ENCODE measurements at regions not wholly inside any gene's neighbourhood (a gene's known extent, or its start where the extent isn't known, plus 50 kb on each side); places are given as distances from the start of the nearest gene placed in this dataset.

- H3K79me2 ChIP-seq (ENCODE audit: control insufficient read depth, insufficient read depth, low read length, unreplicated experiment): no peaks in the 10 kb centered on the region
- H3K4me3 ChIP-seq (ENCODE audit: low read depth, low read length): no peak overlapping the region
- no peaks in the 10 kb centered on the region for H3K27me3 ChIP-seq (ENCODE audit: insufficient read depth, low read length)
- H3K36me3 ChIP-seq (ENCODE audit: insufficient read depth, low read length): no peaks in the 10 kb centered on the region
- no peaks in the 10 kb centered on the region for H3K4me1 ChIP-seq (ENCODE audit: control insufficient read depth, insufficient read depth, low read length, unreplicated experiment)
- no peak overlapping the region for H2AFZ ChIP-seq (ENCODE audit: low read length, unreplicated experiment)
- no peak overlapping the region for H3K27ac ChIP-seq (ENCODE audit: low read depth, low read length)
These were observed 108.3 kb upstream of the SLC34A2 start for GRCh38 chr4:25547343-25547742.

GRCh38 chr4:25549413-25549812, 106.2 kb upstream of the SLC34A2 start:
- Histone ChIP-seq H2AFZ (ENCODE audit: low read length, unreplicated experiment) (no peak overlapping the region), H3K27me3 (ENCODE audit: insufficient read depth, low read length) (no peaks in the 10 kb centered on the region), H3K27ac (ENCODE audit: low read depth, low read length) (no peak overlapping the region), H3K36me3 (ENCODE audit: insufficient read depth, low read length) (no peaks in the 10 kb centered on the region), H3K79me2 (ENCODE audit: control insufficient read depth, insufficient read depth, low read length, unreplicated experiment) (no peaks in the 10 kb centered on the region), H3K4me3 (ENCODE audit: low read depth, low read length) (no peak overlapping the region), H3K4me1 (ENCODE audit: control insufficient read depth, insufficient read depth, low read length, unreplicated experiment) (peaks cover 3% of the 10 kb centered on the region)

GRCh38 chr4:25550376-25551030, 105.1 kb upstream of the SLC34A2 start:
- peaks cover 3% of the 10 kb centered on the region for H3K4me1 ChIP-seq (ENCODE audit: control insufficient read depth, insufficient read depth, low read length, unreplicated experiment)
- no peak overlapping the region for H2AFZ ChIP-seq (ENCODE audit: low read length, unreplicated experiment)
- H3K27me3 ChIP-seq (ENCODE audit: insufficient read depth, low read length): 0 out of 2 replicates have a peak, but pooled peaks cover 2% of the 10 kb centered on the region
- H3K4me3 ChIP-seq (ENCODE audit: low read depth, low read length): no peak overlapping the region
- H3K79me2 ChIP-seq (ENCODE audit: control insufficient read depth, insufficient read depth, low read length, unreplicated experiment): no peaks in the 10 kb centered on the region
- H3K27ac ChIP-seq (ENCODE audit: low read depth, low read length): no peak overlapping the region
- H3K36me3 ChIP-seq (ENCODE audit: insufficient read depth, low read length): no peaks in the 10 kb centered on the region

- Histone ChIP-seq H3K36me3 (ENCODE audit: insufficient read depth, low read length) (no peaks in the 10 kb centered on the region), H3K27ac (ENCODE audit: low read depth, low read length) (no peak overlapping the region), H3K79me2 (ENCODE audit: control insufficient read depth, insufficient read depth, low read length, unreplicated experiment) (no peaks in the 10 kb centered on the region), H3K4me1 (ENCODE audit: control insufficient read depth, insufficient read depth, low read length, unreplicated experiment) (peaks cover 3% of the 10 kb centered on the region), H3K27me3 (ENCODE audit: insufficient read depth, low read length) (0 out of 2 replicates have a peak, but pooled peaks cover 3% of the 10 kb centered on the region), H2AFZ (ENCODE audit: low read length, unreplicated experiment) (no peak overlapping the region), H3K4me3 (ENCODE audit: low read depth, low read length) (no peak overlapping the region)
These were observed 104.0 kb upstream of the SLC34A2 start for GRCh38 chr4:25551605-25552004.

- H2AFZ ChIP-seq (ENCODE audit: low read length, unreplicated experiment): peak overlapping the region; percentile 53
- H3K4me3 ChIP-seq (ENCODE audit: low read depth, low read length): no peak overlapping the region
These were observed 102.9 kb upstream of the SLC34A2 start for GRCh38 chr4:25552580-25553271.

GRCh38 chr4:25559508-25559907, 96.1 kb upstream of the SLC34A2 start:
- H3K36me3 ChIP-seq (ENCODE audit: insufficient read depth, low read length): no peaks in the 10 kb centered on the region
- no peaks in the 10 kb centered on the region for H3K4me1 ChIP-seq (ENCODE audit: control insufficient read depth, insufficient read depth, low read length, unreplicated experiment)
- no peaks in the 10 kb centered on the region for H3K79me2 ChIP-seq (ENCODE audit: control insufficient read depth, insufficient read depth, low read length, unreplicated experiment)
- no peak overlapping the region for H2AFZ ChIP-seq (ENCODE audit: low read length, unreplicated experiment)
- 0 out of 2 replicates have a peak, but pooled peaks cover 3% of the 10 kb centered on the region for H3K27me3 ChIP-seq (ENCODE audit: insufficient read depth, low read length)
- H3K4me3 ChIP-seq (ENCODE audit: low read depth, low read length): no peak overlapping the region
- no peak overlapping the region for H3K27ac ChIP-seq (ENCODE audit: low read depth, low read length)

More at GRCh38 chr4:25552580-25553271, 102.9 kb upstream of the SLC34A2 start:
- Histone ChIP-seq H3K79me2 (ENCODE audit: control insufficient read depth, insufficient read depth, low read length, unreplicated experiment) (no peaks in the 10 kb centered on the region), H3K27ac (ENCODE audit: low read depth, low read length) (no peak overlapping the region), H3K36me3 (ENCODE audit: insufficient read depth, low read length) (no peaks in the 10 kb centered on the region), H3K27me3 (ENCODE audit: insufficient read depth, low read length) (0 out of 2 replicates have a peak, but pooled peaks cover 3% of the 10 kb centered on the region), H3K4me1 (ENCODE audit: control insufficient read depth, insufficient read depth, low read length, unreplicated experiment) (peaks cover 3% of the 10 kb centered on the region)

GRCh38 chr4:25560605-25561004, 95.0 kb upstream of the SLC34A2 start:
- H3K79me2 ChIP-seq (ENCODE audit: control insufficient read depth, insufficient read depth, low read length, unreplicated experiment): no peaks in the 10 kb centered on the region
- no peaks in the 10 kb centered on the region for H3K27me3 ChIP-seq (ENCODE audit: insufficient read depth, low read length)
- H3K27ac ChIP-seq (ENCODE audit: low read depth, low read length): no peak overlapping the region
- no peak overlapping the region for H2AFZ ChIP-seq (ENCODE audit: low read length, unreplicated experiment)
- no peaks in the 10 kb centered on the region for H3K4me1 ChIP-seq (ENCODE audit: control insufficient read depth, insufficient read depth, low read length, unreplicated experiment)
- H3K4me3 ChIP-seq (ENCODE audit: low read depth, low read length): no peak overlapping the region
- H3K36me3 ChIP-seq (ENCODE audit: insufficient read depth, low read length): no peaks in the 10 kb centered on the region

- H3K27me3 ChIP-seq (ENCODE audit: insufficient read depth, low read length): no peaks in the 10 kb centered on the region
- H3K36me3 ChIP-seq (ENCODE audit: insufficient read depth, low read length): no peaks in the 10 kb centered on the region
- H2AFZ ChIP-seq (ENCODE audit: low read length, unreplicated experiment): no peak overlapping the region
- peaks cover under 1% of the 10 kb centered on the region for H3K4me1 ChIP-seq (ENCODE audit: control insufficient read depth, insufficient read depth, low read length, unreplicated experiment)
- H3K79me2 ChIP-seq (ENCODE audit: control insufficient read depth, insufficient read depth, low read length, unreplicated experiment): no peaks in the 10 kb centered on the region
- H3K27ac ChIP-seq (ENCODE audit: low read depth, low read length): no peak overlapping the region
- no peak overlapping the region for H3K4me3 ChIP-seq (ENCODE audit: low read depth, low read length)
These were observed 92.5 kb upstream of the SLC34A2 start for GRCh38 chr4:25563071-25563564.

GRCh38 chr4:25564836-25565235, 90.8 kb upstream of the SLC34A2 start:
- Histone ChIP-seq H3K27me3 (ENCODE audit: insufficient read depth, low read length) (no peaks in the 10 kb centered on the region), H3K4me1 (ENCODE audit: control insufficient read depth, insufficient read depth, low read length, unreplicated experiment) (peaks cover 8% of the 10 kb centered on the region), H3K4me3 (ENCODE audit: low read depth, low read length) (no peak overlapping the region), H2AFZ (ENCODE audit: low read length, unreplicated experiment) (no peak overlapping the region), H3K79me2 (ENCODE audit: control insufficient read depth, insufficient read depth, low read length, unreplicated experiment) (no peaks in the 10 kb centered on the region), H3K36me3 (ENCODE audit: insufficient read depth, low read length) (no peaks in the 10 kb centered on the region), H3K27ac (ENCODE audit: low read depth, low read length) (no peak overlapping the region)

GRCh38 chr4:25567253-25567652, 88.4 kb upstream of the SLC34A2 start:
- Histone ChIP-seq H3K79me2 (ENCODE audit: control insufficient read depth, insufficient read depth, low read length, unreplicated experiment) (no peaks in the 10 kb centered on the region), H3K27me3 (ENCODE audit: insufficient read depth, low read length) (no peaks in the 10 kb centered on the region), H3K4me3 (ENCODE audit: low read depth, low read length) (no peak overlapping the region), H2AFZ (ENCODE audit: low read length, unreplicated experiment) (no peak overlapping the region), H3K4me1 (ENCODE audit: control insufficient read depth, insufficient read depth, low read length, unreplicated experiment) (peaks cover 8% of the 10 kb centered on the region), H3K27ac (ENCODE audit: low read depth, low read length) (no peak overlapping the region), H3K36me3 (ENCODE audit: insufficient read depth, low read length) (no peaks in the 10 kb centered on the region)

GRCh38 chr4:25569716-25570115, 85.9 kb upstream of the SLC34A2 start:
- H3K4me3 ChIP-seq (ENCODE audit: low read depth, low read length): no peak overlapping the region
- H3K79me2 ChIP-seq (ENCODE audit: control insufficient read depth, insufficient read depth, low read length, unreplicated experiment): no peaks in the 10 kb centered on the region
- no peaks in the 10 kb centered on the region for H3K27me3 ChIP-seq (ENCODE audit: insufficient read depth, low read length)
- no peak overlapping the region for H2AFZ ChIP-seq (ENCODE audit: low read length, unreplicated experiment)
- no peak overlapping the region for H3K27ac ChIP-seq (ENCODE audit: low read depth, low read length)
- H3K4me1 ChIP-seq (ENCODE audit: control insufficient read depth, insufficient read depth, low read length, unreplicated experiment): peaks cover 8% of the 10 kb centered on the region
- H3K36me3 ChIP-seq (ENCODE audit: insufficient read depth, low read length): no peaks in the 10 kb centered on the region

Data from ACC112 (cell line).